ENCODE measurements at regions not wholly inside any gene's neighbourhood (a gene's known extent, or its start where the extent isn't known, plus 50 kb on each side); places are given as distances from the start of the nearest gene placed in this dataset.
"Not testable (repeated sequence)": the region's sequence is repeated elsewhere in the genome, so short reads cannot be mapped to it uniquely, and the experiment has no call there.

DNA sequence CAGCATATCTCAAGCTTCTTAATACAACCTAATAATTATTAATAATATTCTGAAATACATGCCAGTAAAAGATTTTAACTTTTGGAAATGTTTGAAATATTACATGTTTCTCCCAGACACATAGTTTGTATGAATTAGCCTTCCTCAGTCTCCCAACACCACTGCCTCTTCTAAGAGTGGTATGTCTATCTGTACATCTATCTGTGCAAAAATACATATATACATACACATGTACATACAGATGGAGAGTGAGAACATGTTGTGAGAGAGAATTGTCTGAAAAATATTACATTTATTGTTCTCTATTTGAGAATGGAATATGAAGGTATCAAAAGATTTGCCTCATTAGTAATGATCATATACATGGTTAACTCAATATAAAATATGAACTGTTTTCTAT is 1567.2 kb upstream of the PRR20A start:
- no peak for DNase-seq (ENCODE audit: low spot score in 2 of 2)
- Histone ChIP-seq H3K4me1 (no peaks in the 10 kb centered on the region), H3K36me3 (no peaks in the 10 kb centered on the region), H3K27me3 (no peaks in the 10 kb centered on the region), H3K9me3 (no peaks in the 10 kb centered on the region), H3K27ac (no peak overlapping the region), H3K4me3 (no peak overlapping the region)
- TF ChIP-seq POLR2A (IDR thresholded peaks at IDR 0.05): no peak
- TF ChIP-seq, protein P1, sequence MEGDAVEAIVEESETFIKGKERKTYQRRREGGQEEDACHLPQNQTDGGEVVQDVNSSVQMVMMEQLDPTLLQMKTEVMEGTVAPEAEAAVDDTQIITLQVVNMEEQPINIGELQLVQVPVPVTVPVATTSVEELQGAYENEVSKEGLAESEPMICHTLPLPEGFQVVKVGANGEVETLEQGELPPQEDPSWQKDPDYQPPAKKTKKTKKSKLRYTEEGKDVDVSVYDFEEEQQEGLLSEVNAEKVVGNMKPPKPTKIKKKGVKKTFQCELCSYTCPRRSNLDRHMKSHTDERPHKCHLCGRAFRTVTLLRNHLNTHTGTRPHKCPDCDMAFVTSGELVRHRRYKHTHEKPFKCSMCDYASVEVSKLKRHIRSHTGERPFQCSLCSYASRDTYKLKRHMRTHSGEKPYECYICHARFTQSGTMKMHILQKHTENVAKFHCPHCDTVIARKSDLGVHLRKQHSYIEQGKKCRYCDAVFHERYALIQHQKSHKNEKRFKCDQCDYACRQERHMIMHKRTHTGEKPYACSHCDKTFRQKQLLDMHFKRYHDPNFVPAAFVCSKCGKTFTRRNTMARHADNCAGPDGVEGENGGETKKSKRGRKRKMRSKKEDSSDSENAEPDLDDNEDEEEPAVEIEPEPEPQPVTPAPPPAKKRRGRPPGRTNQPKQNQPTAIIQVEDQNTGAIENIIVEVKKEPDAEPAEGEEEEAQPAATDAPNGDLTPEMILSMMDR (IDR thresholded peaks at IDR 0.05): no peak
- no peak for TF ChIP-seq EP300 (IDR thresholded peaks at IDR 0.05)

DNA sequence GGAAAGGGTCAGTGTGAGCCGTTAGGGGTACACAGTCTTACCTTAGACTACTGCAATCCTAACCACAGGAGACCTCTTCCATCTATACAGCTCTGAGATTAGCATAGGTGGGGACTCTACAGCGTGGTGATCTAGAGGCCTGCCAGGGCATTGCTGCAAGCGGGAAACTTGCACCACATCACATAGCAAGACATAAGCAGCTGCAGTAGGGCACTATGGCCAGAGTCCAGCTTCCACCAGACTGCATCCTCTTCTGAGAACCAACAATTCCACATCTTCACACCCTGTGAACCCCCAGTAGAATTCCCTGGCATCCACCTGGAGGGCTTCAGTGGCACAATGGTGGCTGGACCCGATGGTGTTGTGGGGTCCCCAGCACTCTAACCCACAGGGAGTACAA is 1564.3 kb upstream of the PRR20A start:
- TF ChIP-seq POLR2A (IDR thresholded peaks at IDR 0.05) (no peak), EP300 (IDR thresholded peaks at IDR 0.05) (no peak)
- TF ChIP-seq, protein P1 (IDR thresholded peaks at IDR 0.05): no peak
- Histone ChIP-seq H3K4me3 (no peak overlapping the region), H3K9me3 (no peaks in the 10 kb centered on the region), H3K27ac (no peak overlapping the region), H3K27me3 (no peaks in the 10 kb centered on the region), H3K36me3 (no peaks in the 10 kb centered on the region), H3K4me1 (no peaks in the 10 kb centered on the region)
- no peak for DNase-seq (ENCODE audit: low spot score in 2 of 2)
- 74 to 78% methylated on average over 4 of the region's 4 CpGs for WGBS, 2 donors

DNA sequence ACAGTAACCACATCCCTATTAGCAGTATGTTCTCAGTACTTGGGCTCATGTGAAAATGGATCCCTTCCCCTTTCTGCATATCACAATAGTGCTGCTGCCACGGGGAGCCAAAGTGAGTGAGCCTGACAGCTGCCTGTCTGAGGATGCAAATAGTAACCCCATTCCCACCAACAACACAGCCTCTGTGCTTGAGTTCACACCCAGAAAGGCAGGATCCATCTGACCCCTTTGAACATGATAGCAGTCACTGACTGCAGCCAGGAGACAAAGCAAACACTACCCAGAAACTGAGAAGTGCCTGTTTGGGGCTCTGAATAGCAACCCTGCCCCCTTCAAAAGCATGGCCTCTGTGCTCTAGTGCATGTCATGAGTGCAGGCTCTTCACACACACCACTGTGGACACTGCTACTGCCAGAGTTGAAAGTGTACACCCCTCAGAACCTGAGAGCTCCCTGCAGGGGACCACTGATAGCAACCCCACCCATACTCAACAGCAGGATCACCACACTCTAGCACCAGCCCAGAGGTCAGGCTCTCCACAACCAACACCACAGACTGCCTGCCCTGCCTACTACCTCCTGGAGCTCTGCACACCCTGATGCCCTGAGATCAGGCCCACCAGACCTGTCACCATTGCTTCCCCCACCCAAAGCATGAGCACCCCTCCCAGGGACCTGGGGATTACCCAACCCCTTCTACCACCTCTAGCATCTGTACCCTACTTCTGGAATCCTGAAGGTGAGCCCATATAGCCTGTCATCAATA is 1563.5 kb upstream of the PRR20A start:
- Histone ChIP-seq H3K9me3 (no peaks in the 10 kb centered on the region), H3K27ac (no peak overlapping the region), H3K4me1 (no peaks in the 10 kb centered on the region), H3K27me3 (no peaks in the 10 kb centered on the region), H3K4me3 (no peak overlapping the region), H3K36me3 (no peaks in the 10 kb centered on the region)
- WGBS, 2 donors: 25% methylated on average over 1 of the region's 1 CpG; no CpG with 5 or more reads in 1 of the 2 donors
- no peak for DNase-seq (ENCODE audit: low spot score in 2 of 2)
- TF ChIP-seq EP300 (IDR thresholded peaks at IDR 0.05) (no peak), POLR2A (IDR thresholded peaks at IDR 0.05) (no peak)
- TF ChIP-seq, protein P1 (IDR thresholded peaks at IDR 0.05): no peak

DNA sequence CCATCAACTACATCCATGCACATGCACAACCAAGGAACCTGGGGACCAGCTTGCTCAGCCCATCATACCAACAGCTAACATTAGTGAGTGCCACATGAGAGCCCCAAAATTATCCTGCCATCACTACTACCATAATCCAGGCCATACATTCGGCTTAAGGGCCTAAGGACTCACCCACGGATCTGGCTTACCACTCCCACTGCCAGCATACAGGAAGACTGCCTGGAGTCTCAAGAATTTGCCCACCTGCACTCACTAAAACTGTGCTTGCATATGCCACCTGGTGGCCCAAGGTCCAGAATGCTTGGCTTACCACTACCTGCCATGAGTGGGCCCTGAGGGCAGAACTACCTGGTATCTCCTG is 1562.9 kb upstream of the PRR20A start:
- no peak for TF ChIP-seq EP300 (IDR thresholded peaks at IDR 0.05)
- TF ChIP-seq POLR2A (IDR thresholded peaks at IDR 0.05): no peak
- TF ChIP-seq, protein P1 (IDR thresholded peaks at IDR 0.05): no peak
- H3K36me3 ChIP-seq: no peaks in the 10 kb centered on the region
- H3K4me1 ChIP-seq: no peaks in the 10 kb centered on the region
- H3K27me3 ChIP-seq: no peaks in the 10 kb centered on the region
- DNase-seq (ENCODE audit: low spot score in 2 of 2): no peak
- no peaks in the 10 kb centered on the region for H3K9me3 ChIP-seq
- WGBS, 2 donors: 60 to 91% methylated on average over 1 to 2 of the region's 2 CpGs
- no peak overlapping the region for H3K27ac ChIP-seq
- no peak overlapping the region for H3K4me3 ChIP-seq

DNA sequence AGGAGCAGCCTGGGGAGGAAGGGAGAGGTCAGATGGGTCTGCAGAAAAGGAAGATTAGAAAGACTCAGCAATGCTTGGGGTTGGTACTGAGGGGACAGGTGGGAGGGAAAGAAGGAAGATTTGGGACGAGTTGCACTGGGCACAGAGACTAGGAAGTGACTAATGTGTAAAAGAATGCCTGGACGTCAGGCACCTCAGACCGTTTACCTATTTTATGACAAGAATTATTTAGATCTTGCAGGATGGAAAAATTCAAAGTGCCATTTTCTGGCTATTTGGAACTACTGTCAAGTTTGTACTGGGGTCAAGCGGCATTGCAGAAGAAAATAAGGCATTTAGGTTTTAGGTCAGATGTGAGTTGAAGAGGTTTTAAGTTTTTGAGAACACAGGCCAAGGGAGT is 1558.4 kb upstream of the PRR20A start:
- H3K36me3 ChIP-seq; H3K4me3 ChIP-seq; DNase-seq (ENCODE audit: low spot score in 2 of 2); H3K4me1 ChIP-seq; H3K27me3 ChIP-seq; H3K9me3 ChIP-seq; H3K27ac ChIP-seq: not testable (repeated sequence)
- 66 to 70% methylated on average over 4 of the region's 4 CpGs for WGBS, 2 donors

All from tibial nerve (tissue), 4 donors.